SK-N-SH (cell line): ENCODE measurements at regions not wholly inside any gene's neighbourhood (a gene's known extent, or its start where the extent isn't known, plus 50 kb on each side); places are given as distances from the start of the nearest gene placed in this dataset.

Source experiments
- CTCF ChIA-PET: fragments of 300-600, 350-600 bp; formaldehyde crosslinking; extraction: SDS; loops from one replicate; lab custom pipeline; 2021; lab: Yijun Ruan, JAX
- POLR2A ChIA-PET: fragments of 350-600 bp; sonication (Branson Sonifier 250); formaldehyde crosslinking; extraction: SDS; loops from one replicate; lab custom pipeline; 2020; ENCODE audit warnings: antibody characterized with exemption, inconsistent platforms; lab: Yijun Ruan, JAX
- DNase-seq: peaks from one replicate; pipeline ENCODE4 v3.0.0; 2012
- H2AFZ ChIP-seq: fragments of 200-600 bp; sonication (generic); 2 replicates; pipeline ENCODE4 v1.8.1; 2016; ENCODE audit warnings: antibody characterized with exemption, mild to moderate bottlenecking, low read depth
- H3F3A ChIP-seq: fragments of 200-600 bp; sonication (generic); replicated peaks from 2 replicates; pipeline ENCODE3; 2016; ENCODE audit warnings: antibody characterized with exemption, mild to moderate bottlenecking; ENCODE audit not compliant: insufficient read depth
- H3K27ac ChIP-seq, 2 experiments: fragments of 200-500 bp in 1 of 2; fragments of 200-600 bp in 1 of 2; sonication (Bioruptor generic) in 1 of 2; sonication (generic), shearing (Covaris generic) in 1 of 2; 2 replicates each; pipeline versions ENCODE4 v1.5.1 to v1.6.1; 2014 to 2016; ENCODE audit warnings: low read depth in 2 of 2, inconsistent platforms in 1 of 2, low read length in 1 of 2, mild to moderate bottlenecking in 1 of 2, mixed read lengths in 1 of 2
- H3K27me3 ChIP-seq: fragments of 200-600 bp; sonication (generic), shearing (Covaris generic); 2 replicates; pipeline ENCODE4 v1.6.1; 2016; ENCODE audit warnings: mixed run types; ENCODE audit not compliant: insufficient read depth
- H3K36me3 ChIP-seq, 2 experiments: fragments of 200-500 bp in 1 of 2; fragments of 200-600 bp in 1 of 2; sonication (Bioruptor generic) in 1 of 2; sonication (generic) in 1 of 2; replicated peaks in 1 of 2; 2 replicates each; pipeline versions ENCODE3 to v1.5.1; 2014 to 2016; ENCODE audit warnings: low read length in 1 of 2, mild to moderate bottlenecking in 1 of 2; ENCODE audit not compliant: insufficient read depth in 2 of 2, control insufficient read depth in 1 of 2
- H3K4me1 ChIP-seq, 2 experiments: fragments of 200-500 bp in 1 of 2; fragments of 200-600 bp in 1 of 2; sonication (Bioruptor generic) in 1 of 2; sonication (generic), shearing (Covaris generic) in 1 of 2; 2 replicates each; pipeline versions ENCODE4 v1.5.1 to v1.6.1; 2014 to 2016; ENCODE audit warnings: low read depth in 1 of 2, low read length in 1 of 2, mixed run types in 1 of 2; ENCODE audit not compliant: insufficient read depth in 2 of 2, control insufficient read depth in 1 of 2
- H3K4me2 ChIP-seq: fragments of 200-600 bp; sonication (generic), shearing (Covaris generic); 2 replicates; pipeline ENCODE4 v1.6.1; 2017; ENCODE audit warnings: mixed run types
- H3K4me3 ChIP-seq, 2 experiments: fragments of 200-500 bp in 1 of 2; fragments of 200-600 bp in 1 of 2; sonication (Bioruptor generic) in 1 of 2; sonication (generic), shearing (Covaris generic) in 1 of 2; 2 replicates each; pipeline versions ENCODE4 v1.5.1 to v1.8.1; 2014 to 2016; ENCODE audit warnings: low read depth in 2 of 2, inconsistent platforms in 1 of 2, low read length in 1 of 2, mild to moderate bottlenecking in 1 of 2, mixed read lengths in 1 of 2, moderate library complexity in 1 of 2
- H3K79me2 ChIP-seq: fragments of 200-600 bp; sonication (generic); 2 replicates; pipeline ENCODE4 v1.8.1; 2017; ENCODE audit warnings: mild to moderate bottlenecking; ENCODE audit not compliant: insufficient read depth
- H3K9ac ChIP-seq: fragments of 200-600 bp; sonication (generic); 2 replicates; pipeline ENCODE4 v1.6.1; 2017; ENCODE audit warnings: mixed run types
- H3K9me2 ChIP-seq: fragments of 200-600 bp; sonication (generic); 2 replicates; pipeline ENCODE4 v1.6.1; 2017; ENCODE audit warnings: mixed run types
- H3K9me3 ChIP-seq: fragments of 200-600 bp; sonication (generic); 2 replicates; pipeline ENCODE4 v1.6.1; 2017; ENCODE audit warnings: mixed run types, mild to moderate bottlenecking, moderate library complexity
- H4K20me1 ChIP-seq: fragments of 200-600 bp; sonication (generic); 2 replicates; pipeline ENCODE4 v1.6.1; 2017; ENCODE audit warnings: mild to moderate bottlenecking, mixed run types; ENCODE audit not compliant: insufficient read depth
- EP300 ChIP-seq, 2 experiments: IDR thresholded peaks; 2 replicates each; pipeline versions ENCODE4 v1.4.0 to v1.6.1; 2012; ENCODE audit warnings: borderline replicate concordance in 1 of 2, low read depth in 1 of 2, low read length in 1 of 2
- EZH2phosphoT487 ChIP-seq: fragments of 200-600 bp; sonication (generic); IDR thresholded peaks from 2 replicates; pipeline ENCODE4 v1.6.1; 2017; ENCODE audit warnings: low read depth, mixed run types, mild to moderate bottlenecking, antibody characterized with exemption, moderate library complexity, borderline replicate concordance
- FOSL2 ChIP-seq: IDR thresholded peaks from 2 replicates; pipeline ENCODE4 v1.4.0; 2012; ENCODE audit warnings: low read depth, mild to moderate bottlenecking, moderate library complexity, borderline replicate concordance
- FOXJ3 ChIP-seq: sonication (generic); formaldehyde crosslinking; IDR thresholded peaks from 2 replicates; pipeline ENCODE4 v1.5.1; 2020; ENCODE audit warnings: mild to moderate bottlenecking, missing genetic modification reagents
- FOXM1 ChIP-seq: IDR thresholded peaks from 2 replicates; pipeline ENCODE4 v1.4.0; 2012; ENCODE audit warnings: low read depth, mild to moderate bottlenecking
- JUND ChIP-seq: IDR thresholded peaks from 2 replicates; pipeline ENCODE4 v1.4.0; 2012
- MAX ChIP-seq: IDR thresholded peaks from 2 replicates; pipeline ENCODE4 v1.4.0; 2012; ENCODE audit warnings: low read depth
- MEF2A ChIP-seq: IDR thresholded peaks from 2 replicates; pipeline ENCODE4 v1.4.0; 2012; ENCODE audit warnings: low read depth, borderline replicate concordance
- MXI1 ChIP-seq: IDR thresholded peaks from 2 replicates; pipeline ENCODE4 v1.6.1; 2012; ENCODE audit warnings: mild to moderate bottlenecking, low read depth, low read length, improper control_type of control experiment
- NFIC ChIP-seq: IDR thresholded peaks from 2 replicates; pipeline ENCODE4 v1.4.0; 2012; ENCODE audit warnings: borderline replicate concordance
- POLR2AphosphoS5 ChIP-seq: IDR thresholded peaks from 2 replicates; pipeline ENCODE4 v1.6.1; 2012; ENCODE audit warnings: low read depth, low read length
- RAD21 ChIP-seq: IDR thresholded peaks from 2 replicates; pipeline ENCODE4 v1.6.1; 2012; ENCODE audit warnings: mild to moderate bottlenecking, low read length
- RCOR1 ChIP-seq: fragments of 150-350 bp; IDR thresholded peaks from 2 replicates; pipeline ENCODE4 v1.6.1; 2017; ENCODE audit warnings: antibody characterized with exemption, low read length
- RXRA ChIP-seq: IDR thresholded peaks from 2 replicates; pipeline ENCODE4 v1.4.0; 2012; ENCODE audit warnings: low read depth, mild to moderate bottlenecking, borderline replicate concordance
- SIN3A ChIP-seq: IDR thresholded peaks from 2 replicates; pipeline ENCODE4 v1.6.1; 2012; ENCODE audit warnings: low read depth, mild to moderate bottlenecking, low read length, moderate library complexity, borderline replicate concordance
- SMC3 ChIP-seq: IDR thresholded peaks from 2 replicates; pipeline ENCODE4 v1.6.1; 2012; ENCODE audit warnings: low read depth, low read length, improper control_type of control experiment
- TCF12 ChIP-seq: IDR thresholded peaks from 2 replicates; pipeline ENCODE4 v1.4.0; 2012
- YY1 ChIP-seq: IDR thresholded peaks from 2 replicates; pipeline ENCODE4 v1.4.0; 2012; ENCODE audit warnings: low read depth, mild to moderate bottlenecking
- WGBS: methylation state at CpG from one replicate; pipeline ENCODE4 v1.1.6; 2017; ENCODE audit warnings: low lambda C conversion rate; 5-methylcytosine and 5-hydroxymethylcytosine counted together
- TF ChIP-seq, protein P1 (sequence below): fragments of 150-350 bp; IDR thresholded peaks from 2 replicates; pipeline ENCODE4 v1.6.1; 2016; ENCODE audit warnings: mild to moderate bottlenecking, low read depth, low read length

GRCh38 chr13:27004866-27005265, 166.7 kb downstream of the USP12 start:
- Histone ChIP-seq H4K20me1 (no peaks in the 10 kb centered on the region), H3K9me2 (no peaks in the 10 kb centered on the region), H3K4me1 (peaks cover 0 to 9% of the 10 kb centered on the region in 2 experiments; a peak in 1 of 4 replicates), H3K27ac (no peak overlapping the region), H3K79me2 (no peaks in the 10 kb centered on the region), H3K4me2 (no peak overlapping the region), H3K4me3 (no peak overlapping the region), H3K27me3 (no peaks in the 10 kb centered on the region), H3K36me3 (no peaks in the 10 kb centered on the region)
- CTCF ChIA-PET = interaction anchor here (1.6 to 2.7 kb wide), 2 partner anchors 20 to 58 kb away, joined by 6 to 8 read pairs; no protein-coding TSS in a partner anchor
- POLR2A ChIA-PET = no interaction called here
- DNase-seq = no peak
- TF ChIP-seq SIN3A (no peak), RAD21 (no peak), MXI1 (no peak), FOSL2 (no peak), POLR2AphosphoS5 (no peak), NFIC (no peak), YY1 (no peak), MAX (no peak), JUND (no peak)
- TF ChIP-seq, all 33 proteins: peak for 0
- H3K9ac ChIP-seq = no peak overlapping the region
- no peaks in the 10 kb centered on the region for H3F3A ChIP-seq
- H3K9me3 ChIP-seq = no peaks in the 10 kb centered on the region
- 90% methylated on average over 5 of the region's 5 CpGs for WGBS
- no peak overlapping the region for H2AFZ ChIP-seq

GRCh38 chr13:27004326-27004725, 167.3 kb downstream of the USP12 start:
- H2AFZ ChIP-seq = no peak overlapping the region
- 91% methylated on average over 4 of the region's 4 CpGs for whole genome bisulfite sequencing
- no peaks in the 10 kb centered on the region for H4K20me1 ChIP-seq
- H3F3A ChIP-seq = no peaks in the 10 kb centered on the region
- TF ChIP-seq FOSL2 = no peak
- TF ChIP-seq RCOR1 = no peak
- no peak for TF ChIP-seq FOXM1
- no peak for TF ChIP-seq RXRA
- TF ChIP-seq SMC3 = no peak
- TF ChIP-seq TCF12 = no peak
- TF ChIP-seq JUND = no peak
- TF ChIP-seq NFIC = no peak
- TF ChIP-seq SIN3A = no peak
- TF ChIP-seq FOXJ3 (CRISPR knock-in tag) = no peak
- no peak for TF ChIP-seq YY1
- TF ChIP-seq, protein P1, sequence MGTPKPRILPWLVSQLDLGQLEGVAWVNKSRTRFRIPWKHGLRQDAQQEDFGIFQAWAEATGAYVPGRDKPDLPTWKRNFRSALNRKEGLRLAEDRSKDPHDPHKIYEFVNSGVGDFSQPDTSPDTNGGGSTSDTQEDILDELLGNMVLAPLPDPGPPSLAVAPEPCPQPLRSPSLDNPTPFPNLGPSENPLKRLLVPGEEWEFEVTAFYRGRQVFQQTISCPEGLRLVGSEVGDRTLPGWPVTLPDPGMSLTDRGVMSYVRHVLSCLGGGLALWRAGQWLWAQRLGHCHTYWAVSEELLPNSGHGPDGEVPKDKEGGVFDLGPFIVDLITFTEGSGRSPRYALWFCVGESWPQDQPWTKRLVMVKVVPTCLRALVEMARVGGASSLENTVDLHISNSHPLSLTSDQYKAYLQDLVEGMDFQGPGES = no peak
- no peak for TF ChIP-seq POLR2AphosphoS5
- no peak for TF ChIP-seq EP300 (IDR thresholded peaks at IDR 0.05; ENCODE audit: borderline replicate concordance in 1 of 2, low read depth in 1 of 2, low read length in 1 of 2)
- no peak for TF ChIP-seq MEF2A
- TF ChIP-seq RAD21 = no peak
- TF ChIP-seq EZH2phosphoT487 = no peak
- H3K27me3 ChIP-seq = no peaks in the 10 kb centered on the region
- H3K27ac ChIP-seq = no peak overlapping the region
- no peaks in the 10 kb centered on the region for H3K79me2 ChIP-seq
- peaks cover 0 to 9% of the 10 kb centered on the region in 2 experiments; a peak in 1 of 4 replicates for H3K4me1 ChIP-seq
- no peak overlapping the region for H3K4me2 ChIP-seq
- DNase-seq = no peak
- H3K9me2 ChIP-seq = no peaks in the 10 kb centered on the region
- H3K9ac ChIP-seq = no peak overlapping the region
- no peaks in the 10 kb centered on the region for H3K36me3 ChIP-seq
- ChIA-PET CTCF (interaction anchor here (2.7 kb wide), 1 partner anchor 19 kb away, joined by 8 read pairs; no protein-coding TSS in a partner anchor), POLR2A (no interaction called here)
- no peaks in the 10 kb centered on the region for H3K9me3 ChIP-seq
- H3K4me3 ChIP-seq = no peak overlapping the region
